Heart right ventricle (tissue), 16 donors: ENCODE measurements at regions not wholly inside any gene's neighbourhood (a gene's known extent, or its start where the extent isn't known, plus 50 kb on each side); places are given as distances from the start of the nearest gene placed in this dataset.

Experiments
- ATAC-seq, 8 donors: fragments of 200-7000 bp; cut with Tn5 transposase; one replicate each; pipeline ENCODE4 v1.9.1; 2020; ENCODE audit warnings: mild to moderate bottlenecking in 8 of 8, moderate library complexity in 8 of 8, moderate number of reproducible peaks in 1 of 8
- DNase-seq, 2 donors: peaks; one replicate each; pipeline ENCODE4 v3.0.0-alpha.2; 2020
- H3K27ac ChIP-seq, 10 donors: fragments of 200-600 bp; sonication (generic) in 2 of 10; one replicate each; pipeline versions ENCODE4 v1.5.0 to v1.8.0; 2020 to 2022; ENCODE audit warnings: mild to moderate bottlenecking in 3 of 10
- H3K27me3 ChIP-seq, 7 donors: fragments of 200-600 bp; one replicate each; pipeline ENCODE4 v1.8.0; 2021 to 2022; ENCODE audit warnings: mild to moderate bottlenecking in 2 of 7
- H3K36me3 ChIP-seq, 9 donors: fragments of 200-600 bp; sonication (generic) in 1 of 9; one replicate each; pipeline versions ENCODE4 v1.5.0 to v1.8.0; 2020 to 2022; ENCODE audit warnings: mild to moderate bottlenecking in 2 of 9
- H3K4me1 ChIP-seq, 9 donors: fragments of 200-600 bp; sonication (generic) in 1 of 9; one replicate each; pipeline versions ENCODE4 v1.5.0 to v1.8.0; 2020 to 2022; ENCODE audit warnings: mild to moderate bottlenecking in 4 of 9
- H3K4me3 ChIP-seq, 10 donors: fragments of 200-600 bp; sonication (generic) in 2 of 10; one replicate each; pipeline versions ENCODE4 v1.5.0 to v1.8.0; 2020 to 2022; ENCODE audit warnings: mild to moderate bottlenecking in 7 of 10, moderate library complexity in 2 of 10
- H3K9me3 ChIP-seq, 11 donors: fragments of 200-600 bp in 10 of 11; sonication (generic) in 2 of 11; one replicate each; pipeline versions ENCODE4 v1.5.0 to v1.8.0; 2013 to 2022; ENCODE audit warnings: mild to moderate bottlenecking in 2 of 11, control low read depth in 1 of 11, moderate library complexity in 1 of 11
- CTCF ChIP-seq, 9 donors: fragments of 200-600 bp; sonication (generic) in 2 of 9; IDR thresholded peaks; one replicate each; pipeline versions ENCODE4 v1.5.0 to v1.8.0; 2021 to 2022; ENCODE audit warnings: antibody characterized with exemption in 9 of 9, mild to moderate bottlenecking in 5 of 9, moderate library complexity in 1 of 9
- WGBS, 2 donors: extraction: QIAGEN DNeasy Blood & Tissue Kit; methylation state at CpG; one replicate each; pipeline ENCODE4 v1.1.7; 2013; ENCODE audit warnings: inconsistent platforms in 1 of 2; 5-methylcytosine and 5-hydroxymethylcytosine counted together
- intact Hi-C, 10 donors: fragments of 100-400 bp; cut with DNase I; formaldehyde crosslinking; loops; one replicate each; pipeline versions ENCODE4 v1.11.1 to v1.14.2; 2022
- donor health status: Arrhythmogenic right ventricular cardiomyopathy.
- donor health status: ischemic (EF 13 %, LVEDD 7.1; RV severe dilation, severe dysfunction).
- donor health status: healthy with polysubstance abuse.
- donor health status: DM: no; HTN: yes; CAD: no.
- donor health status: DM: no; HTN: no; CAD: no.
- donor health status: ischemic (EF 25% LVEDD 6.9; RV normal size, moderate dysfunction).
- donor health status: ischemic (EF 25% LVEDD 5.7; RV mildly dilated, moderate dysfunction).
- donor health status: healthy.
- donor health status: DM: yes; HTN: yes; CAD: no.
- donor health status: Ischemic cardiomyopathy.
- donor health status: ischemic (EF 35%, LVEDD 5.7; RV mildly dilated, moderate dysfunction).
- donor health status: nonischemic (EF 11% LVEDD 7.7; RV severe dilation, severe dysfunction).
- donor health status: DM: yes; HTN: yes; CAD: no.
- donor health status: PGD.
- donor health status: ischemic (EF 29% LVEDD 5.4; RV normal size, mild dysfunction).
- donor health status: nonischemic (EF 23%, LVEDD 6.1; RV moderate dilation, normal function).

DNA sequence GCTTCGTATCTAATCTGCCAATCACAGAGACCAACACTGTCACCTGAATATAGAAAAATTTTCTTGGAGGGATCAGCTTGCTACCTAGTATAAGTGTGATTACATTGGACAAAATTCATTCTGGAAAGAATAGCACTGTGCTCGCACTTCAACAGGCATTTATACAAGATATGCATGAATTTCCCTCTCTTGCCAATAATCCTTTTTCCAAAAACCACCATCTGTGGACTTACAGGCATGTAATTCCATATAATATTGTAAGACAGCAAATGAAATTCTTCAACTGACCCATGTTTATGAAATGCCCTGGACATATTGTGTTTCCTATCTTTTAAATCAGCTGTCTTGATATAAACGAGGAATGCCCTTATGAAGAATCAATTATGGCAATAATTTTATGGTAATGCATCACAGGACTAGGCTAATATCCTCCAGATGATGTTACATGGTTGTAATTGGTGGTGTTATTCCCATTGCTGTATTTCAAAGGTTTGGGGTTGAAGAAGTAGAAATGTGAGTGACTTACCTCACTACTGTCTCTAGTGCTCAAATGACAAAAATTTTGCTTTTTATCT, 861.4 kb upstream of the NECTIN3 start:
- H3K36me3 ChIP-seq = no peaks in the 10 kb centered on the region
- H3K27ac ChIP-seq = no peak overlapping the region
- intact Hi-C loops = no loop called here
- H3K4me3 ChIP-seq = no peak overlapping the region
- ATAC-seq (no peak), DNase-seq (no peak)
- H3K9me3 ChIP-seq = peaks cover 0 to 17% (median 0%) of the 10 kb centered on the region in 11 donors
- no peaks in the 10 kb centered on the region for H3K4me1 ChIP-seq
- TF ChIP-seq CTCF (IDR thresholded peaks at IDR 0.05) = no peak
- H3K27me3 ChIP-seq = no peaks in the 10 kb centered on the region
- WGBS, 2 donors = 68% methylated on average over 3 of the region's 3 CpGs

DNA sequence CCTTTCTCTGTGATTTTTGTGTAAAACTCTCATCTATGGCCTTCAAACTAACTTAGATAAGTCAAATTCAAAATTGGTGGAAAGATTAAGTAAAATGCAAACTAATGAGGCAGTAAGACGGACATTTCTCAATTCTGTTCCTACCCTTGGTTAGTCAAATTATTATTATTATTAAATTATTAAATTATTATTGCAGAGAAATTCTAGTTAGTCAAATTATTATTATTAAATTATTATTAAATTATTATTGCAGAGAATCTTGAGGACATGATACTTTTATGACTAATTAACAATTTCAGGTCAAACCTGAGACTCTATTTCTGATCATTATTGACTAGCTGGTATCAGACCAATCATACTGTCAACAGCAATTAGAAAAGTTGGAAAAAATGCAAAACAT, 845.0 kb upstream of the NECTIN3 start:
- no peak for ATAC-seq
- Histone ChIP-seq H3K27me3 (no peaks in the 10 kb centered on the region), H3K4me3 (no peak overlapping the region), H3K36me3 (no peaks in the 10 kb centered on the region), H3K4me1 (no peaks in the 10 kb centered on the region), H3K9me3 (no peaks in the 10 kb centered on the region), H3K27ac (no peak overlapping the region)
- WGBS, 2 donors = 85 to 91% methylated on average over 1 of the region's 1 CpG
- no peak for TF ChIP-seq CTCF (IDR thresholded peaks at IDR 0.05)
- DNase-seq = no peak
- intact Hi-C loops = no loop called here

- no peak overlapping the region for H3K27ac ChIP-seq
- intact Hi-C loops = no loop called here
- 45 to 58% methylated on average over 4 of the region's 4 CpGs for WGBS, 2 donors
- no peaks in the 10 kb centered on the region for H3K27me3 ChIP-seq
- H3K36me3 ChIP-seq = no peaks in the 10 kb centered on the region
- H3K4me3 ChIP-seq = no peak overlapping the region
- ATAC-seq (no peak), DNase-seq (no peak)
- H3K9me3 ChIP-seq = no peaks in the 10 kb centered on the region
- H3K4me1 ChIP-seq = no peaks in the 10 kb centered on the region
- TF ChIP-seq CTCF (IDR thresholded peaks at IDR 0.05) = no peak
Observed at GRCh38 chr3:110227991-110228390, 843.6 kb upstream of the NECTIN3 start.

DNA sequence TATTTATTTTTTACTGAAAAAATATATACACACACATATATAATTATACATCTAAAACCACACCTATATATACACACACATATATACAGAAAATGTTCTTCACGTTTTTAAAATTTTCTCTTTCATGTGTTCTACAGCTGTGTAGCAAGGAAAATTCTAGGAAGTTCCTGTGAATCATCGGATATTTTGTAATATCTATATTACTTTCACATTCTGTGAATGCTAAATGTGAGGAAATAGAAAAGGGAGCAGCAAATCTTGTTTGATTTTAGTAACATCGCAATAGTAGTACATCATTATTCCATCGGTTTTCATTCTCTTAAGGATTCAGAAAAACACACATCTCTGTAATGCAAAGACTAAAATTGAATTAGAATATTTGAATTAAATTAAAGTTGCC, 836.8 kb upstream of the NECTIN3 start:
- ATAC-seq = no peak
- Histone ChIP-seq H3K9me3 (no peaks in the 10 kb centered on the region), H3K4me1 (no peaks in the 10 kb centered on the region), H3K27me3 (no peaks in the 10 kb centered on the region), H3K27ac (no peak overlapping the region), H3K4me3 (no peak overlapping the region), H3K36me3 (no peaks in the 10 kb centered on the region)
- 84 to 89% methylated on average over 4 of the region's 4 CpGs for WGBS, 2 donors
- DNase-seq = no peak
- intact Hi-C loops = no loop called here
- TF ChIP-seq CTCF (IDR thresholded peaks at IDR 0.05) = no peak
